ENCODE measurements at regions not wholly inside any gene's neighbourhood (a gene's known extent, or its start where the extent isn't known, plus 50 kb on each side); places are given as distances from the start of the nearest gene placed in this dataset.

DNA sequence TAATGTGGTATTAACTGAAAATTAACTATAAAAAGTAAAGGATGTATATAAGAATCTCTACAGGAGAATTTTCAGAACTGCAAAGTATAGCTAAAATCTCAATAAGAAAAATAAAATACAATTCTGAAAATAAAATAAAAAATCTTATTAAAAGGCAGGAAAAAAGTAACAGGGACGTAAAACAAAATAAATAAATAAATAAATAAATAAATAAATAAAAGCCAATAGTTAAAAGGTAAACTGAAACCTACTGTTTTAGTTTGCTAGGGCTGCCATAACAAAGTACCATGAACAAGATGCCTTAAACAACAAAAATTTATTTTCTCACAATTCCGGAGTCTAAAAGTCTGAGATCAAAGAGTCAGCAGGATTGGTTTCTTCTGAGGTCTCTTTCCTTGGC lies 140.6 kb downstream of the SPANXA1 start:
- Histone ChIP-seq H2BK120ac (ENCODE audit: low read depth, low read length, poor library complexity, severe bottlenecking) (no peak overlapping the region), H3K9ac (ENCODE audit: extremely low read depth, insufficient read length, low read length) (no peak overlapping the region), H3K23me2 (ENCODE audit: insufficient read length, low read depth, low read length, poor library complexity, severe bottlenecking) (no peaks in the 10 kb centered on the region), H3K56ac (ENCODE audit: insufficient read length, low read depth, low read length) (no peak overlapping the region), H3K14ac (ENCODE audit: insufficient read depth, low read length) (no peak overlapping the region), H2BK5ac (ENCODE audit: insufficient read length, low read length) (no peak overlapping the region), H2AK5ac (ENCODE audit: insufficient read length, low read length) (no peak overlapping the region), H3K23ac (ENCODE audit: insufficient read length, low read depth, low read length) (no peak overlapping the region), H2BK15ac (ENCODE audit: low read depth, low read length) (no peak overlapping the region), H4K20me1 (ENCODE audit: control insufficient read depth, insufficient read depth, insufficient read length) (no peaks in the 10 kb centered on the region), H3K9me3 (ENCODE audit: control insufficient read depth, low read depth, low read length) (peaks cover 6% of the 10 kb centered on the region), H3K79me1 (ENCODE audit: insufficient read depth, low read depth, low read length, poor library complexity, severe bottlenecking) (no peaks in the 10 kb centered on the region), H2BK20ac (ENCODE audit: low read depth, low read length, poor library complexity, severe bottlenecking) (no peak overlapping the region), H4K5ac (ENCODE audit: insufficient read length, low read depth, low read length) (no peak overlapping the region), H4K8ac (replicated peaks; ENCODE audit: insufficient read length, low read depth, low read length) (no peak overlapping the region), H3K18ac (ENCODE audit: insufficient read length, low read depth, low read length) (no peak overlapping the region), H3K27ac (ENCODE audit: insufficient read length, low read depth, low read length) (no peak overlapping the region), H3K4me1 (ENCODE audit: insufficient read depth, low read length) (no peaks in the 10 kb centered on the region), H3K4ac (ENCODE audit: low read depth, low read length) (no peak overlapping the region), H3K27me3 (ENCODE audit: insufficient read depth, low read length) (no peaks in the 10 kb centered on the region), H3T11ph (ENCODE audit: low read length) (no peak overlapping the region), H2BK12ac (ENCODE audit: insufficient read length, low read depth, low read length) (no peak overlapping the region), H2AFZ (ENCODE audit: low read length) (no peak overlapping the region), H3K4me2 (ENCODE audit: insufficient read depth, insufficient read length, low read length) (no peak overlapping the region), H3K79me2 (ENCODE audit: insufficient read depth, low read length) (no peaks in the 10 kb centered on the region), H4K91ac (ENCODE audit: insufficient read length, low read depth, low read length) (no peak overlapping the region)
- Mint-ChIP-seq H3K27me3 (ENCODE audit: low read depth) (no peaks in the 10 kb centered on the region), H3K4me1 (no peaks in the 10 kb centered on the region), H3K9me3 (peaks cover 54 to 57% of the 10 kb centered on the region in 2 experiments), H3K36me3 (ENCODE audit: insufficient read depth in 1 of 3, low read depth in 3 of 3) (peaks cover 0 to 2% (median 0%) of the 10 kb centered on the region in 3 experiments; a peak in 3 of 7 replicates), H3K27ac (no peak overlapping the region), H3K4me3 (no peak overlapping the region)
- no CpG with 5 or more reads among the region's 2 CpGs for WGBS (ENCODE audit: extremely low coverage, insufficient read length, low lambda C conversion rate)
- TF ChIP-seq, protein P1, sequence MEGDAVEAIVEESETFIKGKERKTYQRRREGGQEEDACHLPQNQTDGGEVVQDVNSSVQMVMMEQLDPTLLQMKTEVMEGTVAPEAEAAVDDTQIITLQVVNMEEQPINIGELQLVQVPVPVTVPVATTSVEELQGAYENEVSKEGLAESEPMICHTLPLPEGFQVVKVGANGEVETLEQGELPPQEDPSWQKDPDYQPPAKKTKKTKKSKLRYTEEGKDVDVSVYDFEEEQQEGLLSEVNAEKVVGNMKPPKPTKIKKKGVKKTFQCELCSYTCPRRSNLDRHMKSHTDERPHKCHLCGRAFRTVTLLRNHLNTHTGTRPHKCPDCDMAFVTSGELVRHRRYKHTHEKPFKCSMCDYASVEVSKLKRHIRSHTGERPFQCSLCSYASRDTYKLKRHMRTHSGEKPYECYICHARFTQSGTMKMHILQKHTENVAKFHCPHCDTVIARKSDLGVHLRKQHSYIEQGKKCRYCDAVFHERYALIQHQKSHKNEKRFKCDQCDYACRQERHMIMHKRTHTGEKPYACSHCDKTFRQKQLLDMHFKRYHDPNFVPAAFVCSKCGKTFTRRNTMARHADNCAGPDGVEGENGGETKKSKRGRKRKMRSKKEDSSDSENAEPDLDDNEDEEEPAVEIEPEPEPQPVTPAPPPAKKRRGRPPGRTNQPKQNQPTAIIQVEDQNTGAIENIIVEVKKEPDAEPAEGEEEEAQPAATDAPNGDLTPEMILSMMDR (conservative IDR thresholded peaks at IDR 0.05) = no peak
- no peak for DNase-seq
